ENCODE measurements at regions not wholly inside any gene's neighbourhood (a gene's known extent, or its start where the extent isn't known, plus 50 kb on each side); places are given as distances from the start of the nearest gene placed in this dataset.

DNA sequence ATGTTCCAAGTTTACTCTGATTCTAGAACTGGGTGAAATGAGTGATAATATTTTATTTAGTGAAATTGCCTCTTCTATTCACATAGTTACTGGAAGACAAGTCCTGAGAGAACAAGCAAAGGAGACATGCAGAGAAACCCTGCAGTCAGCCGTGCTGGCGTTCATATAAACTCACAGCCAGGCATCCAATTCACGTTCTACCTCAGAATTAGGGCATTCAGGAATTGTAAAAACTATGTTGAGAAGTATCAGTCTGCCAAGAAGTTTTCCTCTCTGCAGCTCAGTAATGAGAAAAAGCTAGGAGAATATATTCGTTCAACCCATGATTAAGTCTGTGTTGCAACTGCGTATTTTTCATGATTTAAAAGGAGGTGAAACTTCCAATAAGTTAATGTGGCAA lies 156.2 kb upstream of the DSEL start:
- Mint-ChIP-seq H3K27me3 (peaks cover 1% of the 10 kb centered on the region), H3K4me3 (no peak overlapping the region), H3K9me3 (no peaks in the 10 kb centered on the region), H3K4me1 (ENCODE audit: low read depth) (no peaks in the 10 kb centered on the region), H3K36me3 (ENCODE audit: low read depth) (no peaks in the 10 kb centered on the region), H3K27ac (no peak overlapping the region)
- intact Hi-C loops (cut with micrococcal nuclease) = no loop called here
- ChIA-PET POLR2A (no interaction called here), CTCF (no interaction called here)
- ATAC-seq (no peak), DNase-seq (no peak)
- no peak for TF ChIP-seq CTCF (IDR thresholded peaks at IDR 0.05)

DNA sequence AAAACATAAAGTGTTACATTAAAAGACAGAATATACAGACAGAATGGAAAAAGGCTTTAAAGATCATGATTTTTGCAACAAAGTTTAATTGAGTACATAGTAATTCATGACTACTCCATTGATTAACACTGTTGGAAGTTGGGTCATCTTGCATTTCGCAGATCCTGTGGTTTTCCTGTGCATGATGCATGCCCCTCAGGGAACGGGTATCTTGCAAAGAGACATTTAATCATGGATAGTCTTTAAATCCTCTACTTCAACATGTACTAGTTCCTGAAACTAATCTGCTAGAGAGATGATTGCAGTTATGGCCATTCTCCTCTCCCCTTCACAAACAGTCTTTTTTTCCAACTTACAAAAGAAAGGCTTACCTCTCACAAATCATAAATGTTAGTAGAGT lies 155.6 kb upstream of the DSEL start:
- no peak overlapping the region for H3K4me3 Mint-ChIP-seq
- no peaks in the 10 kb centered on the region for H3K9me3 Mint-ChIP-seq
- DNase-seq = no peak
- no peak for ATAC-seq
- no peak for TF ChIP-seq CTCF (IDR thresholded peaks at IDR 0.05)
- peaks cover 1% of the 10 kb centered on the region for H3K27me3 Mint-ChIP-seq
- ChIA-PET POLR2A (no interaction called here), CTCF (no interaction called here)
- intact Hi-C loops (cut with micrococcal nuclease) = no loop called here
- H3K36me3 Mint-ChIP-seq (ENCODE audit: low read depth) = no peaks in the 10 kb centered on the region
- no peak overlapping the region for H3K27ac Mint-ChIP-seq
- no peaks in the 10 kb centered on the region for H3K4me1 Mint-ChIP-seq (ENCODE audit: low read depth)

GRCh38 chr18:67670024-67670543 lies 153.6 kb upstream of the DSEL start:
- no peak for TF ChIP-seq CTCF (IDR thresholded peaks at IDR 0.05)
- H3K4me1 Mint-ChIP-seq (ENCODE audit: low read depth) = no peaks in the 10 kb centered on the region
- ATAC-seq = no peak
- no peaks in the 10 kb centered on the region for H3K9me3 Mint-ChIP-seq
- POLR2A ChIA-PET = no interaction called here
- CTCF ChIA-PET = no interaction called here
- no peak overlapping the region for H3K27ac Mint-ChIP-seq
- intact Hi-C loops (cut with micrococcal nuclease) = no loop called here
- H3K27me3 Mint-ChIP-seq = peaks cover 1% of the 10 kb centered on the region
- no peak for DNase-seq
- H3K36me3 Mint-ChIP-seq (ENCODE audit: low read depth) = no peaks in the 10 kb centered on the region
- no peak overlapping the region for H3K4me3 Mint-ChIP-seq

DNA sequence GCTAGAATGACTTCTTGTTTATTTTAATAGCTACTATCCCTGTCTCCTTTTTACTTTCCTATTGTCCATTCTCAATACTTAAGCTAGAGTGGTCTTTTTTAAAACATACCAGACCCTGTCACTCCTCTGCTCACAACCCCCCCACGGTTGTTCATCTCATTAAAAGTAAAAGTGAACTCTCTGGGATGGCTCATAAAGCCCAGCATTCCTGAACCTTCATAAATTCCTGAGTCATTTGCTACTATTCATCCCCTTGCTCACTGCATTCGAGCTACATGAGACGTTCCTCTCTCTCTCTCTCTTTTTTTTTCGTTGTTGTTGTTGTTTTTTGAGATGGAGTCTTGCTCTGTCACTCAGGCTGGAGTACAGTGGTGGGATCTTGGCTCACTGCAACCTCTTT lies 148.7 kb upstream of the DSEL start:
- no peaks in the 10 kb centered on the region for H3K36me3 Mint-ChIP-seq (ENCODE audit: low read depth)
- H3K4me3 Mint-ChIP-seq = no peak overlapping the region
- DNase-seq (no peak), ATAC-seq (no peak)
- no peak overlapping the region for H3K27ac Mint-ChIP-seq
- ChIA-PET POLR2A (no interaction called here), CTCF (no interaction called here)
- no peaks in the 10 kb centered on the region for H3K4me1 Mint-ChIP-seq (ENCODE audit: low read depth)
- intact Hi-C loops (cut with micrococcal nuclease) = no loop called here
- H3K27me3 Mint-ChIP-seq = no peaks in the 10 kb centered on the region
- TF ChIP-seq CTCF (IDR thresholded peaks at IDR 0.05) = no peak
- H3K9me3 Mint-ChIP-seq = no peaks in the 10 kb centered on the region

DNA sequence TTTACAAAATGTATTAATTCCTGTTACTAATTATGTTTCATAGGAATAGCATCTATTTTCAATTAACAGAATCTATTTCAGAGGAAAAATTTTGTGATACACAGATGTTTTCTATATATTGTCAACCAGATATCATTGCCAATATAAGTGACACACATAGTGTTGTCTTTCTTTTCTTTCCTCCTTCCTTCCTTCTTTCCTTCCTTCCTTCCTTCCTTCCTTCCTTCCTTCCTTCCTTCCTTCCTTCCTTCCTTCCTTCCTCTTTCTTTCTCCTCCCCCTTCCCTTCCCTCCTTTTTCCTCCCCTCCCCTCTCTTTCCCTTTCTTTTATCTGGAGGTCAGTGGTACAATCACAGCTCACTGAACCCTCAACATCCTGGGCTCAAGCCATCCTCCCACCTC lies 146.5 kb upstream of the DSEL start:
- CTCF ChIA-PET = no interaction called here
- Mint-ChIP-seq H3K36me3 (ENCODE audit: low read depth) (no peaks in the 10 kb centered on the region), H3K27me3 (peaks cover 1% of the 10 kb centered on the region), H3K9me3 (no peaks in the 10 kb centered on the region), H3K27ac (no peak overlapping the region), H3K4me1 (ENCODE audit: low read depth) (no peaks in the 10 kb centered on the region), H3K4me3 (no peak overlapping the region)
- DNase-seq = no peak
- no peak for ATAC-seq
- TF ChIP-seq CTCF (IDR thresholded peaks at IDR 0.05) = no peak
- POLR2A ChIA-PET = no interaction called here
- intact Hi-C loops (cut with micrococcal nuclease) = no loop called here

Data from activated CD8-positive, alpha-beta T cell treated with anti-CD3 and anti-CD28 coated beads for 36 hours (primary cell).